ENCODE measurements at regions not wholly inside any gene's neighbourhood (a gene's known extent, or its start where the extent isn't known, plus 50 kb on each side); places are given as distances from the start of the nearest gene placed in this dataset.

- H3K27ac ChIP-seq (ENCODE audit: low read length) = no peak overlapping the region
- intact Hi-C loops (cut with micrococcal nuclease; ENCODE audit: unreplicated experiment) (no loop called here), in situ Hi-C loops (cut with HindIII; ENCODE audit: low pct_unique_long_range_greater_than_20kb, low sequenced_read_pairs) (no loop called here)
Measured at GRCh38 chr21:21713651-21714180, 715.5 kb downstream of the NCAM2 start.

GRCh38 chr21:21714426-21714825 is 716.2 kb downstream of the NCAM2 start:
- in situ Hi-C loops (cut with HindIII; ENCODE audit: low pct_unique_long_range_greater_than_20kb, low sequenced_read_pairs) = no loop called here
- TF ChIP-seq SIN3A (IDR thresholded peaks at IDR 0.05; ENCODE audit: borderline replicate concordance, insufficient read depth, low read depth, low read length) (no peak), TCF7L2 (IDR thresholded peaks at IDR 0.05; ENCODE audit: low read depth, low read length) (no peak), POLR2AphosphoS5 (IDR thresholded peaks at IDR 0.05; ENCODE audit: low read depth, low read length) (no peak)
- TF ChIP-seq, protein P1, sequence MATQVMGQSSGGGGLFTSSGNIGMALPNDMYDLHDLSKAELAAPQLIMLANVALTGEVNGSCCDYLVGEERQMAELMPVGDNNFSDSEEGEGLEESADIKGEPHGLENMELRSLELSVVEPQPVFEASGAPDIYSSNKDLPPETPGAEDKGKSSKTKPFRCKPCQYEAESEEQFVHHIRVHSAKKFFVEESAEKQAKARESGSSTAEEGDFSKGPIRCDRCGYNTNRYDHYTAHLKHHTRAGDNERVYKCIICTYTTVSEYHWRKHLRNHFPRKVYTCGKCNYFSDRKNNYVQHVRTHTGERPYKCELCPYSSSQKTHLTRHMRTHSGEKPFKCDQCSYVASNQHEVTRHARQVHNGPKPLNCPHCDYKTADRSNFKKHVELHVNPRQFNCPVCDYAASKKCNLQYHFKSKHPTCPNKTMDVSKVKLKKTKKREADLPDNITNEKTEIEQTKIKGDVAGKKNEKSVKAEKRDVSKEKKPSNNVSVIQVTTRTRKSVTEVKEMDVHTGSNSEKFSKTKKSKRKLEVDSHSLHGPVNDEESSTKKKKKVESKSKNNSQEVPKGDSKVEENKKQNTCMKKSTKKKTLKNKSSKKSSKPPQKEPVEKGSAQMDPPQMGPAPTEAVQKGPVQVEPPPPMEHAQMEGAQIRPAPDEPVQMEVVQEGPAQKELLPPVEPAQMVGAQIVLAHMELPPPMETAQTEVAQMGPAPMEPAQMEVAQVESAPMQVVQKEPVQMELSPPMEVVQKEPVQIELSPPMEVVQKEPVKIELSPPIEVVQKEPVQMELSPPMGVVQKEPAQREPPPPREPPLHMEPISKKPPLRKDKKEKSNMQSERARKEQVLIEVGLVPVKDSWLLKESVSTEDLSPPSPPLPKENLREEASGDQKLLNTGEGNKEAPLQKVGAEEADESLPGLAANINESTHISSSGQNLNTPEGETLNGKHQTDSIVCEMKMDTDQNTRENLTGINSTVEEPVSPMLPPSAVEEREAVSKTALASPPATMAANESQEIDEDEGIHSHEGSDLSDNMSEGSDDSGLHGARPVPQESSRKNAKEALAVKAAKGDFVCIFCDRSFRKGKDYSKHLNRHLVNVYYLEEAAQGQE (IDR thresholded peaks at IDR 0.05; ENCODE audit: insufficient read depth in 1 of 2, low read depth in 2 of 2, low read length in 1 of 2) = no peak
- TF ChIP-seq, protein P2, sequence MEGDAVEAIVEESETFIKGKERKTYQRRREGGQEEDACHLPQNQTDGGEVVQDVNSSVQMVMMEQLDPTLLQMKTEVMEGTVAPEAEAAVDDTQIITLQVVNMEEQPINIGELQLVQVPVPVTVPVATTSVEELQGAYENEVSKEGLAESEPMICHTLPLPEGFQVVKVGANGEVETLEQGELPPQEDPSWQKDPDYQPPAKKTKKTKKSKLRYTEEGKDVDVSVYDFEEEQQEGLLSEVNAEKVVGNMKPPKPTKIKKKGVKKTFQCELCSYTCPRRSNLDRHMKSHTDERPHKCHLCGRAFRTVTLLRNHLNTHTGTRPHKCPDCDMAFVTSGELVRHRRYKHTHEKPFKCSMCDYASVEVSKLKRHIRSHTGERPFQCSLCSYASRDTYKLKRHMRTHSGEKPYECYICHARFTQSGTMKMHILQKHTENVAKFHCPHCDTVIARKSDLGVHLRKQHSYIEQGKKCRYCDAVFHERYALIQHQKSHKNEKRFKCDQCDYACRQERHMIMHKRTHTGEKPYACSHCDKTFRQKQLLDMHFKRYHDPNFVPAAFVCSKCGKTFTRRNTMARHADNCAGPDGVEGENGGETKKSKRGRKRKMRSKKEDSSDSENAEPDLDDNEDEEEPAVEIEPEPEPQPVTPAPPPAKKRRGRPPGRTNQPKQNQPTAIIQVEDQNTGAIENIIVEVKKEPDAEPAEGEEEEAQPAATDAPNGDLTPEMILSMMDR (IDR thresholded peaks at IDR 0.05) = no peak
- Histone ChIP-seq H3K4me3 (ENCODE audit: low read depth in 2 of 2, low read length in 2 of 2) (no peak overlapping the region), H3K9me3 (ENCODE audit: control insufficient read depth, insufficient read depth, low read depth, low read length) (no peaks in the 10 kb centered on the region), H3K36me3 (ENCODE audit: control insufficient read depth, insufficient read depth, low read length) (no peaks in the 10 kb centered on the region), H3K4me1 (ENCODE audit: control insufficient read depth, insufficient read depth, low read length) (no peaks in the 10 kb centered on the region), H3K27ac (ENCODE audit: low read length) (no peak overlapping the region), H3K27me3 (ENCODE audit: control insufficient read depth, insufficient read depth, low read length) (no peaks in the 10 kb centered on the region)
- ATAC-seq (no peak), DNase-seq (ENCODE audit: low read depth, low spot score) (no peak)
- no TSS peak for BruUV-seq (replicated peaks)
- ChIA-PET CTCF (no interaction called here), POLR2A (no interaction called here)
- intact Hi-C loops (cut with micrococcal nuclease; ENCODE audit: unreplicated experiment) = no loop called here

More at GRCh38 chr21:21713651-21714180, 715.5 kb downstream of the NCAM2 start:
- Histone ChIP-seq H3K4me1 (ENCODE audit: control insufficient read depth, insufficient read depth, low read length) (no peaks in the 10 kb centered on the region), H3K4me3 (ENCODE audit: low read depth in 2 of 2, low read length in 2 of 2) (no peak overlapping the region), H3K36me3 (ENCODE audit: control insufficient read depth, insufficient read depth, low read length) (no peaks in the 10 kb centered on the region), H3K27me3 (ENCODE audit: control insufficient read depth, insufficient read depth, low read length) (no peaks in the 10 kb centered on the region), H3K9me3 (ENCODE audit: control insufficient read depth, insufficient read depth, low read depth, low read length) (no peaks in the 10 kb centered on the region)
- no peak for TF ChIP-seq TCF7L2 (IDR thresholded peaks at IDR 0.05; ENCODE audit: low read depth, low read length)
- TF ChIP-seq SIN3A (IDR thresholded peaks at IDR 0.05; ENCODE audit: borderline replicate concordance, insufficient read depth, low read depth, low read length) = no peak
- TF ChIP-seq, protein P2 (IDR thresholded peaks at IDR 0.05) = no peak
- TF ChIP-seq, protein P1 (IDR thresholded peaks at IDR 0.05; ENCODE audit: insufficient read depth in 1 of 2, low read depth in 2 of 2, low read length in 1 of 2) = no peak
- TF ChIP-seq POLR2AphosphoS5 (IDR thresholded peaks at IDR 0.05; ENCODE audit: low read depth, low read length) = no peak
- ATAC-seq = no peak
- ChIA-PET POLR2A (no interaction called here), CTCF (no interaction called here)
- no peak for DNase-seq (ENCODE audit: low read depth, low spot score)
- BruUV-seq (replicated peaks) = no TSS peak

Measured in Panc1 (cell line).